Parathyroid adenoma (tissue), 2 donors: ENCODE measurements at regions not wholly inside any gene's neighbourhood (a gene's known extent, or its start where the extent isn't known, plus 50 kb on each side); places are given as distances from the start of the nearest gene placed in this dataset.

Source experiments
- H2AFZ ChIP-seq: fragments of 300-600 bp; sonication (generic); one replicate; pipeline ENCODE4 v1.7.0; 2017; ENCODE audit warnings: antibody characterized with exemption, mild to moderate bottlenecking
- H3K27ac ChIP-seq: fragments of 300-600 bp; sonication (generic); one replicate; pipeline ENCODE4 v1.7.0; 2017
- H3K27me3 ChIP-seq: fragments of 300-600 bp; sonication (generic); one replicate; pipeline ENCODE4 v1.7.0; 2017; ENCODE audit warnings: low read length; ENCODE audit not compliant: control insufficient read depth, insufficient read depth
- H3K36me3 ChIP-seq: fragments of 300-600 bp; sonication (generic); one replicate; pipeline ENCODE4 v1.7.0; 2017; ENCODE audit warnings: low read length; ENCODE audit not compliant: control insufficient read depth, insufficient read depth
- H3K4me1 ChIP-seq: fragments of 300-600 bp; sonication (generic); one replicate; pipeline ENCODE4 v1.7.0; 2017; ENCODE audit warnings: control low read depth
- H3K4me2 ChIP-seq: fragments of 300-600 bp; sonication (generic); one replicate; pipeline ENCODE4 v1.7.0; 2017; ENCODE audit warnings: low read length
- H3K4me3 ChIP-seq: fragments of 300-600 bp; sonication (generic); one replicate; pipeline ENCODE4 v1.7.0; 2017; ENCODE audit warnings: low read depth, low read length
- H3K79me2 ChIP-seq: fragments of 300-600 bp; sonication (generic); one replicate; pipeline ENCODE4 v1.7.0; 2017; ENCODE audit warnings: control low read depth
- H3K9ac ChIP-seq: fragments of 300-600 bp; sonication (generic); one replicate; pipeline ENCODE4 v1.7.0; 2017; ENCODE audit warnings: mild to moderate bottlenecking
- H3K9me3 ChIP-seq: fragments of 300-600 bp; sonication (generic); one replicate; pipeline ENCODE4 v1.7.0; 2017; ENCODE audit warnings: low read length; ENCODE audit not compliant: control insufficient read depth
- TF ChIP-seq, protein P1 (sequence below): fragments of 300-600 bp; sonication (generic); IDR thresholded peaks from one replicate; pipeline ENCODE4 v1.7.0; 2017; ENCODE audit warnings: antibody characterized with exemption, mild to moderate bottlenecking
- donor health status: primary hyperparathyroidism.

DNA sequence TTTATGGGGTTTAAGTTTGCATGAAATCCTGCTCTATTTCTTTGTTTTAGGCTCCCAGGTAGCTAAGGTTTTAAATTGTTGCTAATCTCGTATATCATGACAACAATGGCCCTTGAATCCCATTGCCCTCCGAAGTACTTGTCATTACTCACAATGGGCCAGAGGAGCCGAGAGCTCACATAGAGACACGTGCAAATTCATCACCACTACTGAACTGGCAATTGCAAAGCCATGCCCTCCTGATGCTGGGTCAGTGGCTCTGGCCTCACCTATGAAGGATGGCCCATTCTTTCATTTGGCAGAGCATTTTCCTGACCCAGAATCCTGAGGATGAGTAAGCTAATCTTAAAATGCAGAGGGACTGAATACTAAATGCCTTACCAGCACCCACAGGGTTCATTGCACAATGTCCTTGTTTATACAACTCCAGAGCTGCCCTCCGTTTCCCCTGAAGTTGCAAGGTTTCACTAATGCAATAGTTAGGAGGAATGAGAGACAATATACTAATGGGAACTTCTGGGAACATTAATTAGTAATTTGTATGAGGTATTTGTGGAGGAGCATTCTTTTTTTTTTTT lies 71.6 kb upstream of the GAREM1 start:
- Histone ChIP-seq H3K4me1 (no peaks in the 10 kb centered on the region), H3K4me2 (no peak overlapping the region), H3K9ac (no peak overlapping the region), H2AFZ (no peak overlapping the region), H3K79me2 (no peaks in the 10 kb centered on the region), H3K27me3 (no peaks in the 10 kb centered on the region), H3K9me3 (no peaks in the 10 kb centered on the region), H3K4me3 (no peak overlapping the region), H3K36me3 (no peaks in the 10 kb centered on the region), H3K27ac (no peak overlapping the region)
- TF ChIP-seq, protein P1, sequence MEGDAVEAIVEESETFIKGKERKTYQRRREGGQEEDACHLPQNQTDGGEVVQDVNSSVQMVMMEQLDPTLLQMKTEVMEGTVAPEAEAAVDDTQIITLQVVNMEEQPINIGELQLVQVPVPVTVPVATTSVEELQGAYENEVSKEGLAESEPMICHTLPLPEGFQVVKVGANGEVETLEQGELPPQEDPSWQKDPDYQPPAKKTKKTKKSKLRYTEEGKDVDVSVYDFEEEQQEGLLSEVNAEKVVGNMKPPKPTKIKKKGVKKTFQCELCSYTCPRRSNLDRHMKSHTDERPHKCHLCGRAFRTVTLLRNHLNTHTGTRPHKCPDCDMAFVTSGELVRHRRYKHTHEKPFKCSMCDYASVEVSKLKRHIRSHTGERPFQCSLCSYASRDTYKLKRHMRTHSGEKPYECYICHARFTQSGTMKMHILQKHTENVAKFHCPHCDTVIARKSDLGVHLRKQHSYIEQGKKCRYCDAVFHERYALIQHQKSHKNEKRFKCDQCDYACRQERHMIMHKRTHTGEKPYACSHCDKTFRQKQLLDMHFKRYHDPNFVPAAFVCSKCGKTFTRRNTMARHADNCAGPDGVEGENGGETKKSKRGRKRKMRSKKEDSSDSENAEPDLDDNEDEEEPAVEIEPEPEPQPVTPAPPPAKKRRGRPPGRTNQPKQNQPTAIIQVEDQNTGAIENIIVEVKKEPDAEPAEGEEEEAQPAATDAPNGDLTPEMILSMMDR = no peak

DNA sequence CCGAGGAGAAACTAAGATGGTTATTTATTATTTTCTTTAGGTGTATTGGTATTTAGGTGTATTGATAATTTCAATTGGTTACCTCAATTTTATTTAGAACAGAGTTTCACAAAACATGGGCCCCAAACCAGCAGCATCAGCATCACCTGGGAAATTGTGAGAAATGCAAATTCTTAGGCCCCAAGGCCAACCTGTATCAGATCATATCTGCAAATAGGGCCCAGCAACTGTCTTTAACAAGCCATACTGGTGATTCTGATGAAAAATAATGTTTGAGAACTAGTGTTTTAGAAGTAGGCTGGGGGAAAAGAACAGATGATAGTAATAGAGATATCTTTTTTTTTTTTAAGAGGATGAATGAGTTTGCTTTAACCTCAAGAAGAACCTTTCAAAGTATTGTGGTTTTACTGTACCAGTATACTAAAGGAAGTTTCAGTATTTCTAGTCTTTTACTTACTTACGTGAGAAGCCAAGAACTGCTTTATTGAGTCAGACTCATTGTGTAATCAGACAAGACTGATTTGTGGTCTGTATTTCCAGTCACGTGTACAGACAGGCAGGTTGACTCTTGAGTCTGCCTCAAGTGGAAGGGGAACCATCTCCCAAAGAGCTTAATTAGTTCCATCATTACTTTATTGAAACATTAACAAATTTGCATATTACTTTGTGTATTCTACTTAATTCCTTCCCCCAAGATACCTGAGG lies 60.4 kb upstream of the GAREM1 start:
- no peak overlapping the region for H3K9ac ChIP-seq
- H3K27me3 ChIP-seq = no peaks in the 10 kb centered on the region
- no peaks in the 10 kb centered on the region for H3K4me1 ChIP-seq
- H3K9me3 ChIP-seq = no peaks in the 10 kb centered on the region
- H3K4me3 ChIP-seq = no peak overlapping the region
- H3K4me2 ChIP-seq = no peak overlapping the region
- H3K36me3 ChIP-seq = no peaks in the 10 kb centered on the region
- no peak overlapping the region for H2AFZ ChIP-seq
- TF ChIP-seq, protein P1 = no peak
- no peaks in the 10 kb centered on the region for H3K79me2 ChIP-seq
- no peak overlapping the region for H3K27ac ChIP-seq

DNA sequence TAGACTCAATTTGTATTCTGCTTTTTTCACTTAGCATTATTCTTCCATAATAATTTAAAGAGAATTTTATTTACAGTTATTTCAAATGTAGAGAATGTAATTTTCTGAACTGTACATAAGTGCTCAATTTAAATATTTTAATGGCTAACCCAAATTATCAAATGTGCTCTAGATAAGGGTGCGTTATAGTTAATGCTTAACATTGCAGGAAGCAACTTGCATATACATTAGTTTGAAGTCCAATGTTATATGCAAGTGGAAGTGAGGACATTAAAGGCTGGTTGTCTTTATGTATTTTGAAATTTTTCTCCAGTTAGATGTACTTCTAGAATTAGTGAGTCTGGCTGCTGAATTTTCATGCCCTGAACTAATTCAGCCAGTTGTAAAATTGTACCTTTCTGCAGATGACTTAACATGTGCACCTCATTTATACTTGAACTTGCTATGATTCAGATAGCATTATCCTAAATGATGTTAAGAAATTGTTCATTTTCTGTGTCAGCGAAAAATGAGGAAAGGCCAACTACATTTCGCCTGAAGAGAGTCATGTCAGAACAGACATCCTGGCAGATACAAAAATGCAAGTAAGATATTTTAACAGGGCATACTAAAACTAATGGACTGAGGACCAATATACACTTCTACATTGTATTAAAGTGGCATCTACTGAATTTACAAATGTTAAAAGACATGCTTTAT lies 59.2 kb upstream of the GAREM1 start:
- TF ChIP-seq, protein P1 = no peak

DNA sequence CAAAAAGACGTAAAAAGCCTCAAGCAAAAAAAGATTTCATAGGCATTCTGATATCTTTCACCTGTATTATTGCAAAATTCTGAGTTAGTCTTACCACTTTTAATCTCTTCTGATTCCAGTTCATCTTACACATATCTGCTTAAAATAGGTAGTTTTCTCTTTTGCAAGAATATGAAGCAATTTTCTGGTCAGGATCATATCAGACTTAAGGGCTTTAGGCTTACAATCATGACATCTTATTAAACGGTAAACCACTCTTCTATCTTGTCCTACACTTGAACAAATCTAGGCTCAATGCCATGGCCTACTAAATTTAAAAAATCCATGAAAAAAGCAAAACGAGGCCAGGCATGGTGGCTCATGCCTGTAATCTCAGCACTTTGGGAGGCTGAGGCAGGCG lies 50.1 kb upstream of the GAREM1 start:
- Histone ChIP-seq H3K9ac (no peak overlapping the region), H3K4me3 (no peak overlapping the region), H3K27ac (no peak overlapping the region), H3K4me2 (no peak overlapping the region), H3K36me3 (no peaks in the 10 kb centered on the region), H3K27me3 (no peaks in the 10 kb centered on the region), H2AFZ (no peak overlapping the region), H3K79me2 (no peaks in the 10 kb centered on the region), H3K4me1 (no peaks in the 10 kb centered on the region), H3K9me3 (no peaks in the 10 kb centered on the region)
- TF ChIP-seq, protein P1 = no peak

More for the DNA sequence above, 59.2 kb upstream of the GAREM1 start:
- Histone ChIP-seq H3K9ac (no peak overlapping the region), H3K36me3 (no peaks in the 10 kb centered on the region), H3K4me3 (no peak overlapping the region), H3K9me3 (no peaks in the 10 kb centered on the region), H2AFZ (no peak overlapping the region), H3K4me1 (no peaks in the 10 kb centered on the region), H3K79me2 (no peaks in the 10 kb centered on the region), H3K4me2 (no peak overlapping the region), H3K27me3 (no peaks in the 10 kb centered on the region), H3K27ac (no peak overlapping the region)
